ENCODE measurements at regions not wholly inside any gene's neighbourhood (a gene's known extent, or its start where the extent isn't known, plus 50 kb on each side); places are given as distances from the start of the nearest gene placed in this dataset.
A peak's percentile ranks its signal among the peaks of the same experiment; 100 is the strongest.

GRCh38 chr2:177325554-177325953 is 61.0 kb upstream of the NFE2L2 start:
- H3K27me3 ChIP-seq (ENCODE audit: control insufficient read depth in 1 of 2, insufficient read depth in 2 of 2, low read length in 1 of 2): no peaks in the 10 kb centered on the region
- DNase-seq: no peak
- H3K27ac ChIP-seq (ENCODE audit: low read depth in 1 of 2, low read length in 2 of 2): no peak overlapping the region
- intact Hi-C loops (cut with DNase I): no loop called here
- no peaks in the 10 kb centered on the region for H3K36me3 ChIP-seq (ENCODE audit: control insufficient read depth in 1 of 2, insufficient read depth in 2 of 2, low read length in 1 of 2)
- no peaks in the 10 kb centered on the region for H3K4me1 ChIP-seq (ENCODE audit: control insufficient read depth in 1 of 2, insufficient read depth in 2 of 2, low read length in 2 of 2)
- 91 to 92% methylated on average over 1 of the region's 1 CpG for WGBS, 2 donors
- no peak for ATAC-seq (ENCODE audit: low FRiP score)
- no peak overlapping the region for H3K4me3 ChIP-seq (ENCODE audit: low read length in 2 of 2)
- no peaks in the 10 kb centered on the region for H3K9me3 ChIP-seq (ENCODE audit: control insufficient read depth, low read length)

- DNase-seq: no peak
- H3K4me1 ChIP-seq (ENCODE audit: control insufficient read depth in 1 of 2, insufficient read depth in 2 of 2, low read length in 2 of 2): no peaks in the 10 kb centered on the region
- H3K36me3 ChIP-seq (ENCODE audit: control insufficient read depth in 1 of 2, insufficient read depth in 2 of 2, low read length in 1 of 2): no peaks in the 10 kb centered on the region
- no peaks in the 10 kb centered on the region for H3K27me3 ChIP-seq (ENCODE audit: control insufficient read depth in 1 of 2, insufficient read depth in 2 of 2, low read length in 1 of 2)
- H3K9me3 ChIP-seq (ENCODE audit: control insufficient read depth, low read length): no peaks in the 10 kb centered on the region
- no peak overlapping the region for H3K27ac ChIP-seq (ENCODE audit: low read depth in 1 of 2, low read length in 2 of 2)
- no peak overlapping the region for H3K4me3 ChIP-seq (ENCODE audit: low read length in 2 of 2)
- intact Hi-C loops (cut with DNase I): no loop called here
- ATAC-seq (ENCODE audit: low FRiP score): no peak
- WGBS, 2 donors: 93 to 94% methylated on average over 3 of the region's 3 CpGs
These were observed 61.5 kb upstream of the NFE2L2 start for GRCh38 chr2:177326005-177326404.

GRCh38 chr2:177326591-177326990 is 62.1 kb upstream of the NFE2L2 start:
- ATAC-seq (ENCODE audit: low FRiP score) (no peak), DNase-seq (no peak)
- Histone ChIP-seq H3K36me3 (ENCODE audit: control insufficient read depth in 1 of 2, insufficient read depth in 2 of 2, low read length in 1 of 2) (no peaks in the 10 kb centered on the region), H3K4me1 (ENCODE audit: control insufficient read depth in 1 of 2, insufficient read depth in 2 of 2, low read length in 2 of 2) (no peaks in the 10 kb centered on the region), H3K27me3 (ENCODE audit: control insufficient read depth in 1 of 2, insufficient read depth in 2 of 2, low read length in 1 of 2) (no peaks in the 10 kb centered on the region), H3K9me3 (ENCODE audit: control insufficient read depth, low read length) (no peaks in the 10 kb centered on the region), H3K27ac (ENCODE audit: low read depth in 1 of 2, low read length in 2 of 2) (no peak overlapping the region), H3K4me3 (ENCODE audit: low read length in 2 of 2) (no peak overlapping the region)
- intact Hi-C loops (cut with DNase I): no loop called here

DNA sequence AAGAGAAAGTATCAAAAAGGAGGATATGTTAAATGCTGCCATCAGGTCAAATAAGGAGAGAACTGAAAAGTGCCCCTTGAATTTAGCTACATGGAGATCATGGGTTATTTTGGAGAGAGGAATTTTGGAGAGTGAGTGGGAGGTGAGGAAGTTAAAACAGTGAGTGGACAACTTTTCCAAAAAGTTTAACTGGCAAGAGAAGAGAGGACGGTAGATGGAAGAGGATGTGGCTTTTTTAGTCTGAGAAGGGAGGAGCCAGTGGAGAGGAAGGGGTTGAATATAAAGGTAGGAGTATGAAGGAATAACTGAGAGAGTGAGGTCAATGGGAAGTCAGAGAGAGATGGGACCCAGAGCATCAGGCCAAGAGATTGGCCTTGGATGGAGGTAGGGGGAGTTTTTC is 62.5 kb upstream of the NFE2L2 start:
- Histone ChIP-seq H3K27ac (ENCODE audit: low read depth in 1 of 2, low read length in 2 of 2) (no peak overlapping the region), H3K27me3 (ENCODE audit: control insufficient read depth in 1 of 2, insufficient read depth in 2 of 2, low read length in 1 of 2) (no peaks in the 10 kb centered on the region), H3K36me3 (ENCODE audit: control insufficient read depth in 1 of 2, insufficient read depth in 2 of 2, low read length in 1 of 2) (no peaks in the 10 kb centered on the region), H3K4me1 (ENCODE audit: control insufficient read depth in 1 of 2, insufficient read depth in 2 of 2, low read length in 2 of 2) (no peaks in the 10 kb centered on the region), H3K9me3 (ENCODE audit: control insufficient read depth, low read length) (no peaks in the 10 kb centered on the region), H3K4me3 (ENCODE audit: low read length in 2 of 2) (no peak overlapping the region)
- DNase-seq (no peak), ATAC-seq (ENCODE audit: low FRiP score) (no peak)
- intact Hi-C loops (cut with DNase I): no loop called here
- 24 to 35% methylated on average over 1 of the region's 1 CpG for WGBS, 2 donors

DNA sequence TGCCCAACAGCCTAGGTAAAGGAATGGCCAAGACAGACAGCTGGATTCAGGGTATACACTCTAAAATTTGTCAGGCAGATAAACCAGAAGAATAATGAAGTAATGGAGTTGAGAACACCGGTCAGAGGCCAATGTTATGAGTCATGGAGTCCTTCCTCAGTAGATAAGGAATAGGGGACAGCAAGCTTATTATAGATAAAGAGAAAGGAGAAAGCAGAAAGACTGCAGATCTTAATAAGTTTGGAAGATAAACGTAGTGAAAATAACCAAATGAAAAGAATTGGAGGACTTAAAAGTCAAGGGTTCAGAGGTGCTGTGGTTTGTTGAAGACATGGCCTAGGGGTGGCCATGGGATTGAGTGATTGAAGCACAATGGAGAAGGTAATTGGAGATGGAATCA is 63.5 kb upstream of the NFE2L2 start:
- DNase-seq: no peak
- Histone ChIP-seq H3K36me3 (ENCODE audit: control insufficient read depth in 1 of 2, insufficient read depth in 2 of 2, low read length in 1 of 2) (no peaks in the 10 kb centered on the region), H3K9me3 (ENCODE audit: control insufficient read depth, low read length) (no peaks in the 10 kb centered on the region), H3K4me3 (ENCODE audit: low read length in 2 of 2) (no peak overlapping the region), H3K27me3 (ENCODE audit: control insufficient read depth in 1 of 2, insufficient read depth in 2 of 2, low read length in 1 of 2) (no peaks in the 10 kb centered on the region), H3K27ac (ENCODE audit: low read depth in 1 of 2, low read length in 2 of 2) (no peak overlapping the region), H3K4me1 (ENCODE audit: control insufficient read depth in 1 of 2, insufficient read depth in 2 of 2, low read length in 2 of 2) (no peaks in the 10 kb centered on the region)
- intact Hi-C loops (cut with DNase I): no loop called here
- no peak for ATAC-seq (ENCODE audit: low FRiP score)
- 60 to 66% methylated on average over 2 of the region's 2 CpGs for WGBS, 2 donors

DNA sequence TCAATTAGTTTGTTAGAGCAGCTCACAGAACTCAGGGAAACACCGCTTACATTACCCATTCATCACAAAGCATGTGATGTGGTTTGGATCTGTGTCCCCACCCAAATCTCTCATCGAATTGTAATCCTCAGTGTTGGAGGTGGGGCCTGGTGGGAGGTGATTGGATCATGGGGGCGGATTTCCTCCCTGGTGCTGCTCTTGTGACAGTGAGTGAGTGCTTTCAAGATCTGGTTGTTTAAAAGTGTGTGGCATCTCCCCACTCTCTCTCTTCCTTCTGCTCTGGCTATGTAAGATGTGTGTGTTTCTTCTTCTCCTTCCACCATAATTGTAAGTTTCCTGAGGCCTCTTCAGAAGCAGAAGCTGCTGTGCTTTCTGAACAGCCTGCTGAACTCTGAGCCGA is 63.5 kb upstream of the AGPS start:
- no peaks in the 10 kb centered on the region for H3K27me3 ChIP-seq (ENCODE audit: control insufficient read depth in 1 of 2, insufficient read depth in 2 of 2, low read length in 1 of 2)
- no peak overlapping the region for H3K27ac ChIP-seq (ENCODE audit: low read depth in 1 of 2, low read length in 2 of 2)
- no peaks in the 10 kb centered on the region for H3K36me3 ChIP-seq (ENCODE audit: control insufficient read depth in 1 of 2, insufficient read depth in 2 of 2, low read length in 1 of 2)
- H3K4me1 ChIP-seq (ENCODE audit: control insufficient read depth in 1 of 2, insufficient read depth in 2 of 2, low read length in 2 of 2): no peaks in the 10 kb centered on the region
- no peak for DNase-seq
- intact Hi-C loops (cut with DNase I): no loop called here
- H3K9me3 ChIP-seq (ENCODE audit: control insufficient read depth, low read length): no peaks in the 10 kb centered on the region
- WGBS, 2 donors: 82 to 89% methylated on average over 4 of the region's 4 CpGs
- no peak for ATAC-seq (ENCODE audit: low FRiP score)
- H3K4me3 ChIP-seq (ENCODE audit: low read length in 2 of 2): no peak overlapping the region

GRCh38 chr2:177331466-177331997 is 61.0 kb upstream of the AGPS start:
- H3K27ac ChIP-seq (ENCODE audit: low read depth in 1 of 2, low read length in 2 of 2): no peak overlapping the region
- H3K27me3 ChIP-seq (ENCODE audit: control insufficient read depth in 1 of 2, insufficient read depth in 2 of 2, low read length in 1 of 2): no peaks in the 10 kb centered on the region
- ATAC-seq (ENCODE audit: low FRiP score) (no peak), DNase-seq (no peak)
- no peaks in the 10 kb centered on the region for H3K4me1 ChIP-seq (ENCODE audit: control insufficient read depth in 1 of 2, insufficient read depth in 2 of 2, low read length in 2 of 2)
- no peaks in the 10 kb centered on the region for H3K9me3 ChIP-seq (ENCODE audit: control insufficient read depth, low read length)
- no peaks in the 10 kb centered on the region for H3K36me3 ChIP-seq (ENCODE audit: control insufficient read depth in 1 of 2, insufficient read depth in 2 of 2, low read length in 1 of 2)
- WGBS, 2 donors: 89 to 92% methylated on average over 7 of the region's 7 CpGs
- intact Hi-C loops (cut with DNase I): loop anchor here (5.0 to 10.0 kb wide), 5 partner anchors 34 to 433 kb away; no protein-coding TSS in a partner anchor
- H3K4me3 ChIP-seq (ENCODE audit: low read length in 2 of 2): no peak overlapping the region

DNA sequence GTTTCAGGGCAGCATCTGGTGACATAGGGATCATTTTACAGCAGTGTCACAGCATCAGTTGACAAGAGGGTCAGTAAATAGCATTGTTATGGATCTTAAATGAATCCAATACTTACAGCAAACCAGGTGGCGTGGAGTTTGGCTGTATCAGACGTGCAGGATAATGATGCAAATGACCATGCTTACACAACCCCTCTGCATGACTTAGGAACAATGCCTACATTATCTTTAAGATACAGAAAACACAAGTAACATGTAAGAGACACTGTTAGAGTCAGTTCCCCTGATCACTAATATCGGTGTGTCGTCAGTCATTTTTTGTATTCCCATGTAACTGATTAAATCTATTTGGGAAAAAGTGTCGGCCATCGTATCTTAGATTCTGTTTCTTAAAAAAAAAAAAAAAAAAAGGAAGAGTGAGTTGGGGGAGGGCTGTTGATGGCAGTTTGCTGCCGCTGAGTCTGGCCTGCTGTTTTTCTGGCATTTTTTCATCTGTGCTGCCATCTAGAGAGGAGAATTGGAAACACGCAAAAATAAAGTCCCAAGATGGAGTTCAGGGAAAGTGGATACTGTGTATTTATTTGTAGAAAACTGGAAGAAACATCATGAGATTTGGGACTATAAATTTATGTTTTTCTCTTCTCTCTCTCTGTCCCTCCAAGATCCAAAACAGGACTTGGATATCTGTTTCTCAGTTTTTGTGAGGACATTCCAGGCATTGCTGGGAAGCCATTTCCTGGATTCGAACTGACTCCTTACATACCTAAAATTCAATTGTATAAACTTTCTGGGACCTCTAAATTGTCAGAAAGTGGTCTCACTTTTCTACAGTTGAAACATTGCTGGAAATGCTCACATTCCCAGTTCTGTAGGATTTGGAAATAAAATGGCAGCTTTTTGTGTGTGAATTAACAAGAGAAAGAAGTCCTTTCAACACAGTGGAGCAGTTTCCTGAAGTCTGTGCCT is 60.3 kb upstream of the AGPS start:
- Histone ChIP-seq H3K27me3 (ENCODE audit: control insufficient read depth in 1 of 2, insufficient read depth in 2 of 2, low read length in 1 of 2) (no peaks in the 10 kb centered on the region), H3K4me1 (ENCODE audit: control insufficient read depth in 1 of 2, insufficient read depth in 2 of 2, low read length in 2 of 2) (no peaks in the 10 kb centered on the region), H3K4me3 (ENCODE audit: low read length in 2 of 2) (no peak overlapping the region), H3K9me3 (ENCODE audit: control insufficient read depth, low read length) (no peaks in the 10 kb centered on the region), H3K27ac (ENCODE audit: low read depth in 1 of 2, low read length in 2 of 2) (peak overlapping the region in 1 of 2 donors; percentile 48), H3K36me3 (ENCODE audit: control insufficient read depth in 1 of 2, insufficient read depth in 2 of 2, low read length in 1 of 2) (no peaks in the 10 kb centered on the region)
- DNase-seq: peak in 1 of 2 donors; percentile 55
- peak; percentile 94 for ATAC-seq (ENCODE audit: low FRiP score)
- intact Hi-C loops (cut with DNase I): loop anchor here (1.0 to 10.0 kb wide), 7 partner anchors 35 to 432 kb away; no protein-coding TSS in a partner anchor
- WGBS, 2 donors: 20 to 26% methylated on average over 9 of the region's 9 CpGs

DNA sequence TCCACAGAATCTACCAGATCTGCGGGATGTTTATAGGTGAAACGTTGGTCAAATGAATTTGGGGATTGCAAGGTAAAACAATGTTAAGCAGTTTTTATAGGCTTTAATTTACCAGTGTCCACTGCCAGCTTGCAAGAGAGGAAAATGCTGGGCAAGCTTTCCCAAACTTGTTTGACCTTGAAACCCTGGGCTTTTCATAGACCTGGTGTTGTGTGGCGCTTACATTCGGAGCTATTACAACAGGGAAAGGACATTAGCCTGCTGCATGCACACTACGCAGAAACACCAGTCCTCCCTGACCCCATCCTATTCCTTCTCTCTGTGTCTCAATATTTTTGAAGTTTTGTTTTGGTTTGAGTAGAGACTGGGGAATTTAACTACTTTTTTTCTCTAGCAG is 59.6 kb upstream of the AGPS start:
- no peak for DNase-seq
- peak overlapping the region in 1 of 2 donors; percentile 48 for H3K27ac ChIP-seq (ENCODE audit: low read depth in 1 of 2, low read length in 2 of 2)

More for the DNA sequence above, 59.6 kb upstream of the AGPS start:
- Histone ChIP-seq H3K9me3 (ENCODE audit: control insufficient read depth, low read length) (no peaks in the 10 kb centered on the region), H3K4me3 (ENCODE audit: low read length in 2 of 2) (no peak overlapping the region), H3K36me3 (ENCODE audit: control insufficient read depth in 1 of 2, insufficient read depth in 2 of 2, low read length in 1 of 2) (no peaks in the 10 kb centered on the region), H3K4me1 (ENCODE audit: control insufficient read depth in 1 of 2, insufficient read depth in 2 of 2, low read length in 2 of 2) (no peaks in the 10 kb centered on the region), H3K27me3 (ENCODE audit: control insufficient read depth in 1 of 2, insufficient read depth in 2 of 2, low read length in 1 of 2) (no peaks in the 10 kb centered on the region)
- ATAC-seq (ENCODE audit: low FRiP score): no peak
- WGBS, 2 donors: 63 to 70% methylated on average over 5 of the region's 5 CpGs
- intact Hi-C loops (cut with DNase I): loop anchor here (1.0 to 10.0 kb wide), 7 partner anchors 36 to 432 kb away; no protein-coding TSS in a partner anchor

All from aorta (tissue), 5 donors.